Activated CD8-positive, alpha-beta T cell treated with anti-CD3 and anti-CD28 coated beads for 36 hours (primary cell): ENCODE measurements at regions not wholly inside any gene's neighbourhood (a gene's known extent, or its start where the extent isn't known, plus 50 kb on each side); places are given as distances from the start of the nearest gene placed in this dataset.

ENCODE experiments used
- ATAC-seq: fragments of 200-7000 bp; cut with Tn5 transposase; one replicate; pipeline ENCODE4 v1.10.0; 2021; ENCODE audit warnings: mild to moderate bottlenecking, moderate library complexity
- CTCF ChIA-PET: fragments of 350-600 bp; sonication (Branson Sonifier 250); formaldehyde crosslinking; loops from one replicate; lab custom pipeline; 2021; ENCODE audit warnings: antibody characterized with exemption; lab: Charles Lee
- POLR2A ChIA-PET: fragments of 350-600 bp; sonication (Branson Sonifier 250); formaldehyde crosslinking; loops from one replicate; lab custom pipeline; 2021; ENCODE audit warnings: antibody characterized with exemption; lab: Charles Lee
- DNase-seq: peaks from one replicate; pipeline ENCODE4 v3.0.0-alpha.2; 2020
- H3K27ac Mint-ChIP-seq: one replicate; pipeline ENCODE4 v1.8.0; 2021; ENCODE audit warnings: mild to moderate bottlenecking, mixed read lengths
- H3K27me3 Mint-ChIP-seq: one replicate; pipeline ENCODE4 v1.8.0; 2021; ENCODE audit warnings: mixed read lengths
- H3K36me3 Mint-ChIP-seq: one replicate; pipeline ENCODE4 v1.8.0; 2021; ENCODE audit warnings: low read depth, mixed read lengths
- H3K4me1 Mint-ChIP-seq: one replicate; pipeline ENCODE4 v1.8.0; 2021; ENCODE audit warnings: low read depth, mixed read lengths
- H3K4me3 Mint-ChIP-seq: one replicate; pipeline ENCODE4 v1.8.0; 2021; ENCODE audit warnings: mild to moderate bottlenecking, moderate library complexity, mixed read lengths
- H3K9me3 Mint-ChIP-seq: one replicate; pipeline ENCODE4 v1.8.0; 2021; ENCODE audit warnings: mixed read lengths
- CTCF ChIP-seq: fragments of 200-600 bp; IDR thresholded peaks from one replicate; pipeline ENCODE4 v1.8.0; 2022; ENCODE audit warnings: antibody characterized with exemption, mild to moderate bottlenecking
- intact Hi-C: fragments of 100-400 bp; cut with micrococcal nuclease; formaldehyde crosslinking; loops from one replicate; pipeline ENCODE4 v1.10.0; 2022

- Mint-ChIP-seq H3K36me3 (peaks cover 4% of the 10 kb centered on the region), H3K4me3 (peak overlapping the region; percentile 23), H3K27ac (peak overlapping the region; percentile 88), H3K27me3 (peaks cover 9% of the 10 kb centered on the region), H3K4me1 (peaks cover 39% of the 10 kb centered on the region), H3K9me3 (peaks cover 4% of the 10 kb centered on the region)
- DNase-seq (peak; percentile 31), ATAC-seq (peak; percentile 5)
- CTCF ChIA-PET: interaction anchor here (0.9 kb wide), 1 partner anchor 69 kb away, joined by 3 read pairs; no protein-coding TSS in a partner anchor
- TF ChIP-seq CTCF: no peak
- POLR2A ChIA-PET: interaction anchor here (1.5 kb wide), 1 partner anchor 32 kb away, joined by 3 read pairs; no protein-coding TSS in a partner anchor
- intact Hi-C loops: loop anchor here (10.0 kb wide), 1 partner anchor 532 kb away; no protein-coding TSS in a partner anchor
These were observed 362.5 kb upstream of the TNP1 start for GRCh38 chr2:217222309-217222910.

DNA sequence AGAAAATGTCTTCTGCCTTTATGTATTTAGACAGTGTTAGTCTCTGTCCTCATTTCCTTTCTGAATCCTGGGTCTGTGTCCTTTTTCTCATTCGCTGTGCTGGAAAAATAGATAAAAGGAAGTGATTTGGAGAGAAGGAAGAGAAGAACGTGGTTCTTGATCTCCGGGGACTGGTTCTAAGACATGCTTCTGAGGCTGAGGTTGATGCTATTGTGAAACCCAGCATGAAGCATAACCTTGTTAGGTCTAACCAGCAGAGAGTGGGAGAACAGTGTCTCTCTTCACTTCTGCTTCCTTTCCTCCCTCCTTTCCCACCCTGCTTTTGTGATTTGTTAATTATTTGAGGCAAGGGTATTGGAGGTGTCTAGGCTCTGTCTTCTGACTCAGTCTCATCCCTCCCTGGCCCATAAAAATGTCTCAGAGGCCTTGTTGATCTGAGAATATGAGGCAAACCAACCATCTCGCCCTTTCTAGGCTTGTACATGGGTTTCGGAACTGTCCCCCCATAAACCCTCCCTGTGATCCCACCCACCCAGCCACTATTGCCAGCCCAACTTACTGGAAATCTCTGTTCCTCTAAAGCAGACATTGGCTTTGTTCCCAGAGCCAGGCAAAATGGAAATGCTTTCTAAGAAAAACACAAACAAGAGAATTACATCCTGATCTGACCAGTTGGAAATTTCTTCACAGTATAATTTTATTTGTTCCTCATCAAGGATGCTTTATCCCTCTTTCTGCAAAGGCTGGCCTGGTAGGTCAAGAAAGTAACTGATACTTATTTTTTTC is 360.6 kb upstream of the TNP1 start:
- no peak for DNase-seq
- Mint-ChIP-seq H3K4me1 (peaks cover 39% of the 10 kb centered on the region), H3K9me3 (peaks cover 4% of the 10 kb centered on the region), H3K36me3 (peaks cover 4% of the 10 kb centered on the region), H3K27ac (no peak overlapping the region), H3K27me3 (peaks cover 14% of the 10 kb centered on the region), H3K4me3 (no peak overlapping the region)
- ATAC-seq: no peak
- intact Hi-C loops: loop anchor here (10.0 kb wide), 1 partner anchor 534 kb away; no protein-coding TSS in a partner anchor
- CTCF ChIA-PET: no interaction called here
- no peak for TF ChIP-seq CTCF
- POLR2A ChIA-PET: interaction anchor here (0.6 kb wide), 1 partner anchor 33 kb away, joined by 3 read pairs; no protein-coding TSS in a partner anchor

GRCh38 chr2:217219164-217219520 is 359.3 kb upstream of the TNP1 start:
- Mint-ChIP-seq H3K27me3 (peaks cover 15% of the 10 kb centered on the region), H3K4me1 (peaks cover 37% of the 10 kb centered on the region), H3K27ac (no peak overlapping the region), H3K4me3 (no peak overlapping the region), H3K9me3 (peaks cover 4% of the 10 kb centered on the region), H3K36me3 (no peaks in the 10 kb centered on the region)
- CTCF ChIA-PET: interaction anchor here (0.6 kb wide), 1 partner anchor 31 kb away, joined by 3 read pairs; no protein-coding TSS in a partner anchor
- intact Hi-C loops: no loop called here
- POLR2A ChIA-PET: interaction anchor here (1.1 to 1.8 kb wide), 2 partner anchors 11 to 12 kb away, joined by 3 read pairs; no protein-coding TSS in a partner anchor
- DNase-seq (no peak), ATAC-seq (no peak)
- TF ChIP-seq CTCF: no peak

DNA sequence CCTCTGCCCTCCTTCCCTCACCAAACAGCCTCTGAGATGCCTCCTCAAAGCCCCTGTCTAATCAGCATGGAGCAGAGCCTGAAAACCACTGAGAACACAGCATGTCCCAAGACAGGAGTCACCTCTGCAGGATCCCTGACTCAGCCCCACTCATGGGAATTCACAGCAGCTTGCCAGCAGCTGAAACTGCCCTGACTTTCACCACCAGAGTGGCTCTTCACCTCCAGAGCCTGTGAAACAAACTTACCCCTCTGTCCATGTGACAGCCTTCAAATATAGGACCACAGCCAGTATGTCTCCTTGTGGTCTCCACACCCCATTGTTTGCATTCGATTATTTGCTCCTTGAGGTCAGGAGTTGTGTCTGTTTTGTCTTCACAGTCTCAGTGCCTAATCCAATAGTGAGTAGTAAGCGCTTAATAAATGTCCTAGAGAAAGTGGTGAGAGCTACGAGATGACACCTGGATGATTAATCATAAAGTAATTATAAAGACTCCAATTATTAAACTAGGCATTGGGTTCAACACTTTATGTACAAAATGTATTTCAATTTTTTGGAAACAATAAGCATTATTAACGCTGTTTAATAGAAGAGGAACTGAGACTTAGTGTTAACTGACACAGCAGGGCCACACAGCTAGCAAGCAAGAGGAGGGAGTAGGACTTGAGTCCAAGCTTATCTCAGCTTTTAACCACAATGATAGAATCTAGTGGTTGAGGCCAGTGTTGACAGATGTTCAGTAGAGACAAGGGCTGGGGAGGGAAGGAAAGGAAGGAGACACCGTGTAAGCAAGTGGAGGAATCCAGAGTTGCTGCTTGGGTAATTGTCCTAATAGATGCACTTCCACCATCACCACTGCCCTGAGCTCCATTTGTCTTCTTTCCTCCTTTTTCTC is 358.7 kb upstream of the TNP1 start:
- intact Hi-C loops: no loop called here
- no peak for ATAC-seq
- Mint-ChIP-seq H3K27me3 (peaks cover 15% of the 10 kb centered on the region), H3K9me3 (no peaks in the 10 kb centered on the region), H3K4me1 (peaks cover 31% of the 10 kb centered on the region), H3K27ac (no peak overlapping the region), H3K4me3 (no peak overlapping the region), H3K36me3 (no peaks in the 10 kb centered on the region)
- no peak for DNase-seq
- ChIA-PET POLR2A (interaction anchor here (1.1 to 1.8 kb wide), 2 partner anchors 11 to 12 kb away, joined by 3 read pairs; no protein-coding TSS in a partner anchor), CTCF (no interaction called here)
- TF ChIP-seq CTCF: no peak
